G401.6 (cell line): ENCODE measurements at regions not wholly inside any gene's neighbourhood (a gene's known extent, or its start where the extent isn't known, plus 50 kb on each side); places are given as distances from the start of the nearest gene placed in this dataset.

Source experiments
- FAIRE-seq: peaks from 2 replicates; lab custom pipeline; 2012; peaks lifted over from hg19 to GRCh38; lab: Jason Lieb, UNC

DNA sequence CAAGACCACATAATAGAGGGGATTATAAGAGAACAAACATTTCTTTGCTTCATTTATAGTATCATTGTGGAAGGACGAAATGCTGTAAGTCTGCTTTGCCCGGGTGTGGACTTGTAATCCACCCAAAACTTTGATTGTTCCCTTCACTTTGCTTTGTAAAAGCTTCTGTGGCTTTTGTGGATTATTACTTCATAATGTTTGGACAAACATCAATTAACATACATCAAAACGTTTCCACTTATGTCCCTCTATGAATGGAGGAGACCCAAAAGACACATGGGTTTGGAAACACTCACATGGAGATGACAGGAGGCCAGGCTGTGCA is 415.4 kb downstream of the SPRY1 start:
- no peak for FAIRE-seq

DNA sequence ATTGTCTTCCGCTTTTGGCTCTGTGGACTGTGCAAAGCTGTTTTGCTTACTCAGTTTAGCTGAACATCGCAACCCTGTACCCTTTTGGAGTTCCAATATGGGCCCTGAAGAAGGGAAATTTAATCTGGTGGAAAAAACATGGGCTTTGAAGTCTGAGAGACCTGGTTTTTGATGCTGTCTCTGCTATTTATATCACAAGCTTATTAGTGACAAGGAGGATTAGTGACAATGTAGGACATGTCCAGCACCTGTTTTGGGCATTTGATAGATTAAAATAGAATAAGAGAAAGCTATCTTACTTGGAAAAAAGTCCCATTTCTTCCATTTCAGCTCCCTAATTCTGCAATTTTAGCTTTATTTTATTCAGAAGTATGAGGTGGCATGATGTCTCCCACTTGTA is 417.3 kb downstream of the SPRY1 start:
- no peak for FAIRE-seq

DNA sequence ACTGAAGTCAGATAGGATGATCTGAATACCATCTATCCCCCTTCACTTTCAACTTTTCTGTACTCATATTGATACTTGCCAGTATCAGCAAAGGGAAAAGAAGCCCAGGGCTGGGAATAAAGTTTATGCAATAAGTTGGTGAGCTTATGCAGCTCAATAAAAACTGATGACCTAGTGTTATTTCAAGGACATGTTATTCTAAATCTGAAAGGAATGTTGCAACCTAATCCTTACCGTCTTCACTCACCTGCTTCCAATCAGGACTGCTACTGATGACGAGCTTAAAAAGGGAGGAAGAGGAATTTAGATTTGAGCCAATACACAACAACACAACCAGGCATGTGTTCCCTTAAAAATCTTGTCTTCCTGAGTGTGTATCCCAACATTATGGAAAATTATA is 419.9 kb downstream of the SPRY1 start:
- FAIRE-seq, result no peak

DNA sequence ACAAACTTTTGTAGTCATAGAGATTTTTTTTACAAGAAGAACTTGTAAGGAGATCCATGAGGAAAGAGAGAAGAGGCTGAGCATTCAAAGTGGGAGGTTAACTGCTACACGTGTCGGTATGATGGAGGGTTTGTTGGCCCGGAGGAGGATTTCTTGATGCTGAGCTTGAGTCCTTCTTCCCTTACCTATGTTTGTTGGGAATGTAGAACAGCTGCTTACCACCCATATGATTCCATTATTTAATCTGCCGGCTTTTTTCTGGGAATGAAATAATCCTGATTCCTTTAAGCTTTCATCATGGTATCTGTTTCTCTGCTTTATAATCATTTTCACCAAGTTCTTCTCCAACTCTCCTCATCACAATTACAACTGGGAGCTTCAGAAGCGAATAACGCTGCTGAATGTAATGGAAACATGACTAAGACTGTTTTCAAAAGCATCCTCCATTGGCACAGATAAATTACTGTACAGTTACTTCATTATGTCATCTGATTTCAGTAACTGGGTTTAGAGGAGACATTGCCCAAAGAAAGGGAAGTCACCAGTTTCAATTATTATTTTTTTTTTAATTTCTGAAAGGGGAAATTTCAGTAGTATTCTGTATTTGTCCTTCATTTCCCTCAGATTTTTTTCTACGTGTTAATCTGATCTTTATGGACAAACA is 420.6 kb downstream of the SPRY1 start:
- FAIRE-seq, result no peak

DNA sequence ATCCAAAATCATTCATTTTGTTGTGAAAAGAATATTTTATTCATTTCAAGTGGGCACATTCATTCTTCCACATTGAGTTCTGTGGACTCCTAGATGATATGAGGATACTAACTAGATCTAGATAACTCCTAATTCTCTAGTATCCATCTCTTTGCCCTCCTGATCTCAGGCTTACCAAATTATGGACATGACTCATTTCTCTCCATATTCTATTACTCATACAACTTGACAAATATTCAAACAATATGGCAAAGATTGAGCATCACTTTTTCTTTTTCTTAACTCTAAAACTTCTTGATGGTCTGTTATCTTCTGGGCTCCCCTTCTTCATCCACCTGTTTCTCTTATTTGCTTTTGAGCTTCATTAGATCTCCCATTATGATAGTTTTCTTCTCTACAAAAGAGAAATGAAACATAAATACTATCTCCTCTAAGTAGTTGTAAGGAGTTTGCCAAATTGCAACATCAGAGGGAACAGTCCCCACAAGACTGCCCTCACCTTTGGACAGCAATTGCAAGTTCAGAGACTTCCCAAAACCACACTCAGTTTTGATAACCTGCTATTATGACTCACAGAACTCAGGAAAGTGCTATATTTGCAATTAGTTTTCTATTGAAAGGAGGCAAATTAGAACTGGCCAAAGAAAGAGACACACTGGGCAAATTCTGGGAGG is 422.9 kb downstream of the SPRY1 start:
- no peak for FAIRE-seq

DNA sequence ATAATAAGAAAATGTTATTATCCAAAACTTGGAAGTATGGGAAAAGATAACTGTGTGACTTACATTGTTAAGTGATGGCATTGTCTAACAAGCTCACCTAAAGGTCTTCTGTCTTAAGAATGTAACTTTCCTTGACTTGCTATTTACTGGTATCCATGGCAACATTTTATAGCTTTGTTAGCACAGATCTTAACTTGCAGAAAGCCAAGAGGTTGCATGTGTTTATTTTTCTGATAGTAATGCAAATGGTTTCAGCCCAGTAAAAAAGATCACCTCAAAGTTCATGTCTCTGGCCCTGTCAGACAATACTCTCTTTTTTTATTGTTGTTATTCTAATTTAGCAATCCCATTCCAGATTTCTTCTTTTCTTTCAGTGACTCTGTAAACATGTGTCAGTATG is 425.3 kb downstream of the SPRY1 start:
- FAIRE-seq, result no peak

DNA sequence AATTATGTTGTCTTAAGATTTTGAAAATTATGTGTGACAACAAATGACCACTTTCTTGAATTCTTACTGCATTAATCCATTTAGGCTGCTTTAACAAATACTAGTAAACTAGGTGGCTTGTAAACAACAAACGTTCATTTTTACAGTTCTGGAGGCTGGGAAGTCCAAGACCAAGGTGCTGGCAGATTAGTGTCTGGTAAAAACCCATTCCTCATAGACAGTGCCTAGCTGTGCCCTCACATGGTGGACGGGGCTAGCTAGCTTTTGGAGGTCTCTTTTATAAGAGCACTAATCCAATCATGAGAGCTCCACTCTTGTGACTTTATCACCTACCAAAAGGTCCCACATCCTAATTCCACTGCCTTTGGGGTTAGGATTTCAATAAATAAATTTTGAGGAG is 425.8 kb downstream of the SPRY1 start:
- FAIRE-seq, result no peak

DNA sequence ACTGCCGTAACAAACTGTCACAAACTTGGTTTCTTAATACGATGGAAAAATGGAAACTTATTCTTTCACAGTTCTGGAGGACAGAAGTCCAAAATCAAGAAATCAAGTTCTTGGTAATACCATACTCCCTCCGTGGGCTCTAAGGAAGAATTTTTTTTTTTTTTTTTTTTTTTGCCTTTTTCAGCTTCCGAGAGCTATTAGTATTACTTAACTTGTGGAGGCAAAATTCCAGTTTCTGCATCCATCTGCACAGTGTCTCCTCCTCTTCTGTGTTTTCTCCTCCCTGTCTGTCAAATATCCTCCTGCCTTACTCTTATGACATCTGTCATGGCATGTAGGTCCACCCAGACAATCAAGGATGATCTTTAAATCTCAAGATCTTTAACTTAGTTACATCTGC is 426.6 kb downstream of the SPRY1 start:
- FAIRE-seq, result no peak

DNA sequence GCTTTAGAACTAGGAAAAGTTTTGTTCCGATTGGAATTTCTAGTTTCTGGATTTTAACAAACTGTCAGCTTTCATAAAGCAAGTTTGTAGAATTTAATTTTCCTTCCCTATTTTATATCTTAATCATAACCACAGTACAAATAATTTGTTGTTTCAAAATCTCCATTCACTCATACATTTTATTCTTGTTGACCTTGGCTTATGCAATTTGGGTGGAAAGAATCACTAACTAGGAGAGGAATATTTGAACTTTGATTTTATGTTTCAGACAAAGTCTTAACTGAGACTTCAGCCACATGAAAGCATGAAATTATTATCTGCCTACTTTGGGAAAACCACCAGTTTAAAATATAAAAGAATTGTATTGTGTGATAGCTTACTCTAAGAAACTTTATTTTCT is 427.9 kb downstream of the SPRY1 start:
- no peak for FAIRE-seq

DNA sequence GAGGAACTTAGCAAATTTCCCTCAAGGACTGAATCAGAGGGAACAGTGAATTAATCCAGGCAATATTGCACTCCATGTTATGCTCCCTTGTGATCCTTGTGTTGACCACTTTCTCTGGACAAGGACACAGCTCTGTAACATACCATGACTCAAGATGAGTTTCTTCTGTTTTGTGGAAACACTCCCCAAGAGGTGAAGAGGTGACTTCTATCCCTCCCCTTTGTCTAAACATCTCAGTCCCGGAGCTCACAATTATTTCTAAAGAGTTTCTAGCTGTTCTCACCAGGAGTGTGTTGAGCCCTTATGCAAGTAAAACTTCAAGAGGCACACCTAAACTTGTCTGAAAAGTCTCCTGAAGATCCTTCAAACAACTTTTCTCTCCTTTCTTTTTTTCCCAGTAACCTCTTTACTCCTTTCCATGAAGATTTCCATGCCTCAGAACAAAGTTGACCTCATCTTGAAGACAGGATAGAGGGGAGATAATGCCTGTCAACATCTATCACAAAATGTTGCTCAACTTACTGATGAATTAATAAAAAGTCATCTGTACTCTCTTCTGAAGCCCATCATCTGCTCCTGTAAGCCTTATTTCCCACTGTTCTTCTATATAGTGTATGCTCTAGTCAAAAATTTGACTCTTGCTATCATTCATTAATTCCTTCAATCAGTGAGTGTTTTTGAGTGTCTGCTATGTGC is 429.1 kb downstream of the SPRY1 start:
- FAIRE-seq, result no peak

DNA sequence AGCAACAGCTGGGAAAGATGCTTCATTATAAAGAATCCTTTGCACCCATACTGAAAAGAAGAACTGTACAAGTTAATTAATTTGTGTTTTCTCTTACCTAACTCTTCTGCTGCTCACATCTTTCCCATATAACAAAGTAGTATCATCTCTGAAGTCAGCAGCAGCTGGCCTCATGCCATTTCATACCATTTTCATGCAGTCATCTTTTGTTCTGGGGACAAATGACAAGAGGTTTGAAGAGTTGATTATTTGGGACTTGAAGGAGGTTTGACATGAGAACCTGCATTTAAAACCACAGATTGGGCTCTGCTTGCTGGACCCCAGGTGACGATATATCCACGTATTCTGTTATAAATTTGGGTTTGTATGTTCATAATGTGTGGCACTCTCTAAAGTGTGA is 430.3 kb downstream of the SPRY1 start:
- no peak for FAIRE-seq

DNA sequence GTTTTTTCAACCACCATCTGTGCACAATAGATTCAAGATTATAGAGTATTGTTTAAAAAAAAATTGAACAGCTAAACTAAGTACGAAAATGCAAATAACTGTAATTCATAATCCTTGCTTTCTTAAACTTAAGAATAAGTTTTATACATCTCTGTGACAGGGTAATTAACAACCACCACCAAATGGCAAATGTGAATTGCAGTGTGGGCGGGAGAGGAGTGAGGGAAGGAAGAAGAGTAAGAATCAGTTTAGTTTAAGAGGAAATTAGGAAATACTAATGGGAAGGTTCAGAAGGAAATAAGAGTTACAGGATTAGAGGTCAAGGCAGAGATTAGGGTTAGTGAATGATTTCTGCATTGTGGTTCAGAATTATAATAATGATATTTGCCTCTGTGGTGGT is 430.9 kb downstream of the SPRY1 start:
- FAIRE-seq, result no peak

DNA sequence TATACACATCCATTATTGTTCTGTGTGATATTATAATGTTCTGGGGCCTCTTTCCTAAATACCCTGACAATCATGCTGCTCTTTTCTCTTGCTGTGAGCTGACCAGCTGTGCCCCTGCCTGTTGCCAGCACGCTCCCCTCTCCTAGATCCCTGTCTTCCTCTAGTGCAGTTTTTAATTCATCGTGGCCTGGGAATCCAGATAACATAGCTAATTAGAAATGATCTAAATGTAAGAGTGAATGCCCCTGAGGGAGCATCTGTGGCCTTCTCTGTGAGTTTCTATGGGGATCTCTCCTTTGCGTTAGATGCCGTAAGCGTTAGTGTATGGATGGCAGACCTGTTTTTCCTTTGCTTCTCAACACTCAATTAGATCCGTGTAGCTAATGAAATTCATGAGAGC is 434.3 kb downstream of the SPRY1 start:
- no peak for FAIRE-seq

DNA sequence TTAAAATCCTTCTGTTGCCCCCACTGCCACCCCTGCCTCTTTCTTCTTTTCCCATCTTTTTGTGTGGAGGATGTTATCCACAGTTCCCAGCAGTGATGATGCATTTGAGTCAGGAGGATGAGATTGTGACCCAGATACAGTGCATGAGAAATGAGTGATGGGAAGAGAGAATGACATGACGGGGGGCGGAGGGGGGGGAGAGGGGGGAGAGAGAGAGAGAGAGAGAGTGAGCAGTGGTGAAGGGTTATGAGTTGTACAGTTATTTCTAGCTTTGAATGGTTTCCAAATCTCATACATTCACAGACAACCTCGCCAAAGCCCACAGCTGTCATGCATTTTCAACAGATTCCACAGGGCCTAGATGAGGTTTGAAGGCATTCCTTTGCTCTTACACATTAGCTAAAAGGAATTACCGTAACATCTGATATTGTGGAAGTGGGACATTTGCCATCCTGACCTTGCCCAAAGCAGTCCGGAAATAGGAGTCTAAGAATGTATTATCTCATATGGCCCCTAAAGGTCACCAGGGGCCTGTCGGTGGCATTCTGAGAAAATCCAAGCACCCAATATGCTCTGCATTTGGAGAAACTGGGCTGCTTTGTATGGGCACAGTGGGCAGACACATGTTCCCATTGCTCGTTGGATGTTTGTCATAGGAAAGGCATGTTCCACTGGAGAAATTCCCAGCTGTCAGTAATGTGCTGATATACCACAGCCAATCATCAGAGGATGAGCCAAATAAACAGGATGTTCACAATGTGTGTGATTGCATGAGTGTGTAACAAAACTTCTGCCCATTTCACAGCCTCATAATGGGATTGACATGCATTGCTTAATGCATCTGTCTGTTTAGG is 435.8 kb downstream of the SPRY1 start:
- no peak for FAIRE-seq

DNA sequence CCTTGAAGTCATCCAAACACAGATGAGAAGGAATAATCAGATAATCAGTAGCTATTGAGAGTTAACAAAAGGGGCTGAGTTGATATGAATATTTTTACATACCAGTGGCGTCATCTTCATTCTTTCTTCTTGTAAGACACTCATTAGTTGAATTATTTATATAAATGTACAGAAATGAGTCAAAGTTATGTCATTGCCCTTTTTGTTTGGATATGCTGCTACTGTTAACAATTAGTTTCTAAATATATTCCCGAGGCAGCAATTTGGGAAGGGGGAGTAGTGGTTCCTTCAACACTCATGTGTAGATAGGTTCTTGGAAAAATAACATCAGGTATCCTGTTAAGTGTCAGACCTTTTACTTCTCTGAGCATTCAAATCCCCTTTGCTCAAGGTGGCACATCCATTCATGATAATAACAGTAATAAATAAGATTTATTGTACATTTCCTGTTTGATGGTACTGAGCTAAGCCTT is 436.6 kb downstream of the SPRY1 start:
- no peak for FAIRE-seq

DNA sequence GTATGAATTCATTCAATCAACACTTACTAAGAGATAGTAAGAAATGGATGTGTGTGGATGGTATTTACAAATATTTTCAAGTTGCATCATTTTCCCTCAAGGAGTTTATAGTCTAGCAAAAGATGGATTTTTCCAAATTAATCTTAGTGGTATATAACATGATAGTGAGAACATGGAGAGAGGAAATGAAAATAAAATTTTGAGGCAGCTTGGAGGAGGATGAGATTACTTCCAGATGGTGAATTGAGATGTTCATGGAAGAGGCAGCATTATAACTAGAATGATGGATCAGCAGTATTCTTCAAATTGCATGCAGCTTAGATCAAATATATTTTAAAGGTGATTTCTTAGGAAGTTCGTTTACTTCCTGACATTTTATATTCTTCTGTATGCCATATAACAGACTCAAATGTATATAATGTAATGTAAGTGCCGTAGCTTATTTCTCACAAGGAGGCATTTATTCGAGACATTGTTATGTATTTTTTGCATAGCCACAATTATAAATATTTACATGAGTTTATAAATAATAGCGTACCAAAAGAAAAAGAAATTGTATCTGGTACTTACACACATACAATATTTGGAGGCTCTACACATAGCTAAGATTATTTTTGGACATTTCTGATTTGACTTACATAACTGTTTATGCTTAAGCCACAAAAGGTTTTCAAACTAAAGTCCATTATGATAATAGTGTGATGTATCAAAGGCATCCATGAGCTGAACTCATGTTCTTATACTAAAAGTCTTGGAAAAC is 439.4 kb downstream of the SPRY1 start:
- no peak for FAIRE-seq

DNA sequence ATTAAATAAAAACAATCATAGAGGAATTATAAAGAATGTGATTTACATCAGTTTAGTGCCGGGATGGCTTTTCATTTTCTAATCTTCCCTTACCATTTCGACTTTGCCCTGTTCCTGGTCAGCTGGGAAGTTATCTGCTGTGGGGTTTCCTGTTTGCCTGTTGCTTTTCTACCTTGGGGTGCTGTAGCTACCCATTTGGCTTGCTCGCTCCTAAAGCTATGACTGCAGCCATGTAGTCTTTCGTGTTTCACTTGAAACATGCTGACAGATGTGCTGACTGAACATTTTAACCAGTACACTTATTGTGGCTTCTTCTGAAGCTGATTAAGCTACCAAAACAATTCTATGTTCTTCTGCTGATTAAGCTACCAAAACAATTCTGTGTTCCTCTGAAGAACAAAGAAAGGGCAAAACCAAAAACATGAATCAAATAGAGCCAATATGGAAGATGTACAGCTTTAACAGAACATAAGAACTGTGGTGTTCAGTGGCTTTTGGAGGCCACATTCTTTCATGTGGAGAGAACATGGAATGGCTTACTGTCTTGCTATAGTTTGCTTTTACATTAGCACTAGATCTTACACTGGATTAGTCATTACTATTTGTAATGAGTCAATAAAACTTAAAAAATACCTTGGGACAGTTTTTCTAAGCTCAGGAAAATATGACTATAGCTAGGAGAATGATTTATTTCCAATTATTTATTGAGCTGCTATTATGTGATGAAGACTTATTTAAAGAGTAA is 440.4 kb downstream of the SPRY1 start:
- FAIRE-seq, result no peak

DNA sequence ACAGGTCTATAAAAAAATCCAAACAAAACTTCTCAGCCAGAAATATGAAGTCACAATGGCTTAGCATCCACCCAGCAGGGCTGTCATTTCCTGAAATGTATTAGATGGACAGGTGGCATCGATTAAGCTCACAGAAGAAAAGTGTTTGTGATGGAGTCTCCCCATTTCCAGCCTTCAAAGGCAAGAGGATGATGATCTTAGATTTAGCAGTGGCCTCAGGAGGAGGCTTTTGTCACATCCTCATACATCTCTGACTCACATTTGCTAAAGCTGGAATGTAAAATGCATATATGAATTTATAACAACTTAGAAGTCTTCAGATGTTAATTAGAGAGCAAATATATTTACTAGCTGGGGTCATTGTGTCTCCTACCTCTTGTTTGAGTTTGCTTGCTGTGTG is 441.9 kb downstream of the SPRY1 start:
- FAIRE-seq, result no peak

DNA sequence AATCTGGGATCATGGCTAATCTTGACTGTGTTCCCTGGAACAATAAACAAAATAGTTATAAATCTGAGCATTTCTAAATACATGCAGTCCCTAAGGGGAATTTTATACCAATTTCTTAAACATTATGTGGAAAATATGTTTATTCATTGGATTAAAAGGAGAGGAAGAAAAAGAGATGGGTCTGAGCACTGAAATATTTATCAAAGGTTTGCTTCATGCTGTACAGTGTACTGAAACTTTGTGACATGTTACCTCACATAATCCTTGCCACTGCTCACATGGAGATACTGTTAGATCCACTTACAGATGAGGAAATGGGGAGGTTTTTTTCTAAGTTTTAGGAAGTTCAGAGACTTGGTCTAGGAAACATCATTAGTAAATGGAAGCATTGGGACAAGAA is 443.6 kb downstream of the SPRY1 start:
- FAIRE-seq, result no peak

DNA sequence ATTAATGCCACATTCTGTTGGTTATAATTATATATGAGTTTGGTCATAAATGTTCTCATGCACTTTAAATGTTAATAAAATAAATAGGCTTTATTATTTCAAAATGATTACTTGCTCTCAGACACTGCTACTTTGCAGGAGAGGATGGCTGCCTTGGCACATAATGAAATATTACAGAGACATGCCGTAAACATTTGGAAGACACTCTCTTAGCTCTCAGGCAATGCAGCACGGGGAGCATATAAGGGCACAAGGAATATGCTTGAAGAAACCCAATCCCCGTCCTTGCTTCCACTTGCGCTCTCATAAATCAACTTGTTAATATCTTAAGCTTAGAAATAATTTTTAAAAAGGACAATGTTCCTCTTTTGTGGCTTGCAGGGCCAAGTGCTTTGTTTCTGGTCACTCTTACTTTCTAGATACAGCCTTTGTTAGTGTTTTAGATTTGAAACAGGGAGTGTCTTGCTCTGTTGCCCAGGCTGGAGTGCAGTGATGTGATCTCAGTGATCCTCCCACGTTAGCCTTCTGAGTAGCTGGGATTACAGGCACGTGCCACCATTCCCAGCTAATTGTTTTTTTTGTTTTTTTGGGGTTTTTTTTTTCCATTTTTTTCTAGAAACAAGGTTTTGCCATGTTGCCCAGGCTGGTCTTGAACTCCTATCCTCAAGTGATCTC is 445.0 kb downstream of the SPRY1 start:
- no peak for FAIRE-seq

DNA sequence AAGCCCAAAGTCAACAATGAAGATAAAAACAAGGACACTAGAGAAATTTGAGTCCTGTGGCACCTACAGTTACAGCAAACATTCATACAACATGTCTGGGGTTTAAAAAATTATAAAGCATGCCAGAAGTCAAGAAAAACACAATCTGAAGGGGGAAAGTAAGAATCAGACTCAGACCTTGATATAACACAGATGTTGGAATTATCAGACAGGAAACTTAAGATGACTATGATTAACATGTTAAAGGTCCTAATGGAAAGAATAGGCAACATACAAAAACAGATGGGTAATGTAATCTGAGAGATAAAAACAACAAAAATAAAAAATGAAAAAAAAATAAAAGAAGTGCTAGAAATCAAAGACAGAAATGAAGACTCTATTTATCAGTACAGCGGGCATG is 446.5 kb downstream of the SPRY1 start:
- no peak for FAIRE-seq
